A549 (cell line): ENCODE measurements at regions not wholly inside any gene's neighbourhood (a gene's known extent, or its start where the extent isn't known, plus 50 kb on each side); places are given as distances from the start of the nearest gene placed in this dataset.

Experiments used
- ATAC-seq, 2 experiments: fragments of 200-7000 bp in 1 of 2; fragments of >200 bp in 1 of 2; cut with Nextera tagmentation in 1 of 2; cut with Tn5 transposase in 1 of 2; 3 replicates each; pipeline versions ENCODE4 v1.8.0 to v1.9.1; 2018 to 2020; ENCODE audit warnings: mild to moderate bottlenecking in 1 of 2, moderate library complexity in 1 of 2
- CTCF ChIA-PET: fragments of 300-600 bp; sonication (Branson Sonifier 250); formaldehyde crosslinking; extraction: SDS; loops from one replicate; lab custom pipeline; 2021; ENCODE audit warnings: antibody characterized with exemption, inconsistent platforms; lab: Yijun Ruan, JAX
- POLR2A ChIA-PET: fragments of 350-600 bp; formaldehyde crosslinking; extraction: SDS; loops from one replicate; lab custom pipeline; 2021; ENCODE audit warnings: antibody characterized with exemption, inconsistent platforms; lab: Yijun Ruan, JAX
- DNase-seq, 2 experiments: peaks; one replicate each; pipeline versions ENCODE4 v3.0.0 to v3.0.0-alpha.2; 2011 to 2016; ENCODE audit warnings: low read depth in 1 of 2, low spot score in 1 of 2
- FAIRE-seq: peaks from 2 replicates; lab custom pipeline; 2011; peaks lifted over from hg19 to GRCh38; lab: Jason Lieb, UNC
- H3K27ac ChIP-seq, 2 experiments: fragments of >200 bp; sonication (Bioruptor Twin); formaldehyde crosslinking; 3 replicates each; pipeline ENCODE4 v1.5.1; 2016 to 2017
- H3K4me1 ChIP-seq: fragments of >200 bp; sonication (Bioruptor Twin); formaldehyde crosslinking; 3 replicates; pipeline ENCODE4 v1.6.1; 2016
- H3K4me2 ChIP-seq: fragments of >200 bp; sonication (Bioruptor Twin); formaldehyde crosslinking; 3 replicates; pipeline ENCODE4 v1.6.1; 2016
- H3K4me3 ChIP-seq: fragments of >200 bp; sonication (Bioruptor Twin); formaldehyde crosslinking; 3 replicates; pipeline ENCODE4 v1.5.1; 2016
- H3K9me3 ChIP-seq: fragments of >200 bp; sonication (Bioruptor Twin); formaldehyde crosslinking; 3 replicates; pipeline ENCODE4 v1.6.1; 2016
- CHD4 ChIP-seq: fragments of 200-600 bp; sonication (generic); IDR thresholded peaks from 2 replicates; pipeline ENCODE4 v1.6.1; 2016; ENCODE audit warnings: antibody characterized with exemption, mild to moderate bottlenecking, borderline replicate concordance
- CTCF ChIP-seq: fragments of >200 bp; sonication (Bioruptor Twin); formaldehyde crosslinking; IDR thresholded peaks from 3 replicates; pipeline ENCODE4 v1.5.1; 2016
- E2F6 ChIP-seq: IDR thresholded peaks from 2 replicates; pipeline ENCODE4 v1.6.1; 2012; ENCODE audit warnings: low read depth, borderline replicate concordance
- EHF ChIP-seq: fragments of 250-450 bp; sonication (Bioruptor Pico); IDR thresholded peaks from 2 replicates; pipeline ENCODE4 v1.5.0; 2020; ENCODE audit warnings: mild to moderate bottlenecking
- EHMT2 ChIP-seq: fragments of 200-600 bp; sonication (generic); IDR thresholded peaks from 2 replicates; pipeline ENCODE4 v1.6.1; 2016; ENCODE audit warnings: antibody characterized with exemption, low read depth, mild to moderate bottlenecking, moderate library complexity
- ELK1 ChIP-seq: fragments of 150-350 bp; IDR thresholded peaks from 2 replicates; pipeline ENCODE4 v1.6.1; 2014; ENCODE audit warnings: low read depth, mild to moderate bottlenecking, low read length
- FOSB ChIP-seq: fragments of 250-450 bp; sonication (Bioruptor Pico); IDR thresholded peaks from 2 replicates; pipeline ENCODE4 v1.5.0; 2020; ENCODE audit warnings: mild to moderate bottlenecking, moderate library complexity
- GATA3 ChIP-seq: IDR thresholded peaks from 2 replicates; pipeline ENCODE4 v1.6.1; 2012; ENCODE audit warnings: borderline replicate concordance
- HOXB13 ChIP-seq: fragments of 250-450 bp; sonication (Bioruptor Pico); IDR thresholded peaks from 2 replicates; pipeline ENCODE4 v1.5.0; 2020; ENCODE audit warnings: low read depth, mild to moderate bottlenecking, moderate library complexity
- HOXB5 ChIP-seq: fragments of 250-450 bp; sonication (Bioruptor Pico); IDR thresholded peaks from 2 replicates; pipeline ENCODE4 v1.5.0; 2020; ENCODE audit warnings: mild to moderate bottlenecking, moderate library complexity
- KDM5A ChIP-seq: fragments of 200-600 bp; sonication (generic); IDR thresholded peaks from 2 replicates; pipeline ENCODE4 v1.6.1; 2016; ENCODE audit warnings: antibody characterized with exemption, mild to moderate bottlenecking
- MAFK ChIP-seq: fragments of 450-650 bp; IDR thresholded peaks from 2 replicates; pipeline ENCODE4 v1.6.1; 2014; ENCODE audit not compliant: partially characterized antibody
- MYC ChIP-seq: IDR thresholded peaks from 2 replicates; pipeline ENCODE4 v1.6.1; 2012; ENCODE audit warnings: mild to moderate bottlenecking, inconsistent platforms, low read length, improper control_type of control experiment, borderline replicate concordance
- PHF8 ChIP-seq: fragments of 200-600 bp; sonication (generic); IDR thresholded peaks from 2 replicates; pipeline ENCODE4 v1.6.1; 2016; ENCODE audit warnings: low read depth, mild to moderate bottlenecking, antibody characterized with exemption, moderate library complexity, borderline replicate concordance
- RARB ChIP-seq: fragments of 250-450 bp; sonication (Bioruptor Pico); IDR thresholded peaks from 2 replicates; pipeline ENCODE4 v1.8.0; 2021; ENCODE audit warnings: mild to moderate bottlenecking, moderate library complexity
- RCOR1 ChIP-seq: fragments of 150-350 bp; IDR thresholded peaks from 2 replicates; pipeline ENCODE4 v1.6.1; 2014; ENCODE audit warnings: antibody characterized with exemption, low read length, low read depth
- RNF2 ChIP-seq: fragments of 200-600 bp; sonication (generic); IDR thresholded peaks from 2 replicates; pipeline ENCODE4 v1.6.1; 2016; ENCODE audit warnings: low read depth, mild to moderate bottlenecking, antibody characterized with exemption, moderate library complexity, borderline replicate concordance
- WGBS: methylation state at CpG from one replicate; pipeline ENCODE4 v1.1.6; 2017; ENCODE audit errors: missing lambda C conversion rate; 5-methylcytosine and 5-hydroxymethylcytosine counted together
- TF ChIP-seq, protein P1 (sequence below): fragments of 250-450 bp; sonication (Bioruptor Pico); IDR thresholded peaks from 2 replicates; pipeline ENCODE4 v1.5.0; 2021; ENCODE audit warnings: mild to moderate bottlenecking, moderate library complexity, borderline replicate concordance
- TF ChIP-seq, protein P2 (sequence below): fragments of 200-600 bp; sonication (generic); IDR thresholded peaks from 2 replicates; pipeline ENCODE4 v1.6.1; 2016; ENCODE audit warnings: antibody characterized with exemption, mild to moderate bottlenecking, moderate library complexity
- TF ChIP-seq, protein P3 (sequence below): IDR thresholded peaks from 2 replicates; pipeline ENCODE4 v1.6.1; 2012

GRCh38 chr20:51894619-51895018 is 92.3 kb upstream of the SALL4 start:
- no peak for TF ChIP-seq GATA3
- no peak for TF ChIP-seq RCOR1
- TF ChIP-seq ELK1: no peak
- no peak for TF ChIP-seq RARB (CRISPR knock-in tag)
- TF ChIP-seq HOXB13: no peak
- TF ChIP-seq, protein P1, sequence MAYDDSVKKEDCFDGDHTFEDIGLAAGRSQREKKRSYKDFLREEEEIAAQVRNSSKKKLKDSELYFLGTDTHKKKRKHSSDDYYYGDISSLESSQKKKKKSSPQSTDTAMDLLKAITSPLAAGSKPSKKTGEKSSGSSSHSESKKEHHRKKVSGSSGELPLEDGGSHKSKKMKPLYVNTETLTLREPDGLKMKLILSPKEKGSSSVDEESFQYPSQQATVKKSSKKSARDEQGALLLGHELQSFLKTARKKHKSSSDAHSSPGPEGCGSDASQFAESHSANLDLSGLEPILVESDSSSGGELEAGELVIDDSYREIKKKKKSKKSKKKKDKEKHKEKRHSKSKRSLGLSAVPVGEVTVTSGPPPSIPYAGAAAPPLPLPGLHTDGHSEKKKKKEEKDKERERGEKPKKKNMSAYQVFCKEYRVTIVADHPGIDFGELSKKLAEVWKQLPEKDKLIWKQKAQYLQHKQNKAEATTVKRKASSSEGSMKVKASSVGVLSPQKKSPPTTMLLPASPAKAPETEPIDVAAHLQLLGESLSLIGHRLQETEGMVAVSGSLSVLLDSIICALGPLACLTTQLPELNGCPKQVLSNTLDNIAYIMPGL (CRISPR knock-in tag): no peak
- no peak for TF ChIP-seq RNF2
- TF ChIP-seq, protein P2, sequence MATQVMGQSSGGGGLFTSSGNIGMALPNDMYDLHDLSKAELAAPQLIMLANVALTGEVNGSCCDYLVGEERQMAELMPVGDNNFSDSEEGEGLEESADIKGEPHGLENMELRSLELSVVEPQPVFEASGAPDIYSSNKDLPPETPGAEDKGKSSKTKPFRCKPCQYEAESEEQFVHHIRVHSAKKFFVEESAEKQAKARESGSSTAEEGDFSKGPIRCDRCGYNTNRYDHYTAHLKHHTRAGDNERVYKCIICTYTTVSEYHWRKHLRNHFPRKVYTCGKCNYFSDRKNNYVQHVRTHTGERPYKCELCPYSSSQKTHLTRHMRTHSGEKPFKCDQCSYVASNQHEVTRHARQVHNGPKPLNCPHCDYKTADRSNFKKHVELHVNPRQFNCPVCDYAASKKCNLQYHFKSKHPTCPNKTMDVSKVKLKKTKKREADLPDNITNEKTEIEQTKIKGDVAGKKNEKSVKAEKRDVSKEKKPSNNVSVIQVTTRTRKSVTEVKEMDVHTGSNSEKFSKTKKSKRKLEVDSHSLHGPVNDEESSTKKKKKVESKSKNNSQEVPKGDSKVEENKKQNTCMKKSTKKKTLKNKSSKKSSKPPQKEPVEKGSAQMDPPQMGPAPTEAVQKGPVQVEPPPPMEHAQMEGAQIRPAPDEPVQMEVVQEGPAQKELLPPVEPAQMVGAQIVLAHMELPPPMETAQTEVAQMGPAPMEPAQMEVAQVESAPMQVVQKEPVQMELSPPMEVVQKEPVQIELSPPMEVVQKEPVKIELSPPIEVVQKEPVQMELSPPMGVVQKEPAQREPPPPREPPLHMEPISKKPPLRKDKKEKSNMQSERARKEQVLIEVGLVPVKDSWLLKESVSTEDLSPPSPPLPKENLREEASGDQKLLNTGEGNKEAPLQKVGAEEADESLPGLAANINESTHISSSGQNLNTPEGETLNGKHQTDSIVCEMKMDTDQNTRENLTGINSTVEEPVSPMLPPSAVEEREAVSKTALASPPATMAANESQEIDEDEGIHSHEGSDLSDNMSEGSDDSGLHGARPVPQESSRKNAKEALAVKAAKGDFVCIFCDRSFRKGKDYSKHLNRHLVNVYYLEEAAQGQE: no peak
- no peak for TF ChIP-seq MYC
- TF ChIP-seq, protein P3, sequence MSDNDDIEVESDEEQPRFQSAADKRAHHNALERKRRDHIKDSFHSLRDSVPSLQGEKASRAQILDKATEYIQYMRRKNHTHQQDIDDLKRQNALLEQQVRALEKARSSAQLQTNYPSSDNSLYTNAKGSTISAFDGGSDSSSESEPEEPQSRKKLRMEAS: no peak
- no peak for TF ChIP-seq E2F6
- TF ChIP-seq MAFK: no peak
- TF ChIP-seq KDM5A: no peak
- TF ChIP-seq PHF8: no peak
- DNase-seq: no peak
- Histone ChIP-seq H3K4me3 (no peak overlapping the region), H3K4me1 (peaks cover 5% of the 10 kb centered on the region; the same call in 1 of the 3 replicates), H3K9me3 (no peaks in the 10 kb centered on the region), H3K27ac (no peak overlapping the region), H3K4me2 (no peak overlapping the region)
- 74% methylated on average over 8 of the region's 8 CpGs for WGBS
- POLR2A ChIA-PET: no interaction called here
- CTCF ChIA-PET: interaction anchor here (0.5 to 1.5 kb wide), 3 partner anchors 72 to 1036 kb away, joined by 3 to 4 read pairs (median 3); no protein-coding TSS in a partner anchor
- ATAC-seq: no peak
- no peak for FAIRE-seq

DNA sequence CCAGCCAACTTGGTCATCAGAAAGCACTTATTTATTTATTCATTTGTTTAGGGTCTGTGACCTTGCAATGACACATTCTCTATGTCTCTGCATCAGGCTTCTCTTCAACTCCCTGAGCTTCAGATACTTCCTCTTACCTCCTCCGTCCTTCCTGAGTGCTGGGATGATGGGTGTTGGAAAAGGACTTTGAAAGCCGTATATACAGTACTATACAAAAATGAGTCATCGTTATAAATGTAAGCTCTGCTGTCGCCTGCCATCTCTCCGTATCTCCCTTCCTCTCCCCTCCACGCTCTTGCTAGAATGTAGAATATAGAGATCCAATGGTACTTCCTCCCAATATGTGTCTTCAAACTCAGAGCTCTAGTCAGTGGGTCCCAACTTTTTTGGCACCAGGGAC is 91.9 kb upstream of the SALL4 start:
- POLR2A ChIA-PET: no interaction called here

More for the DNA sequence above, 91.9 kb upstream of the SALL4 start:
- Histone ChIP-seq H3K9me3 (no peaks in the 10 kb centered on the region), H3K4me2 (no peak overlapping the region), H3K4me3 (no peak overlapping the region)
- WGBS: 72% methylated on average over 6 of the region's 6 CpGs
- TF ChIP-seq CTCF (no peak), EHMT2 (no peak), CHD4 (no peak), HOXB5 (no peak), FOSB (CRISPR knock-in tag) (no peak), EHF (no peak)
- TF ChIP-seq, protein P2: no peak
- TF ChIP-seq, all 56 proteins: peak for 0
- ATAC-seq (no peak), DNase-seq (no peak), FAIRE-seq (no peak)
- peaks cover 8% of the 10 kb centered on the region; the same call in 1 of the 3 replicates for H3K4me1 ChIP-seq
- no peak overlapping the region for H3K27ac ChIP-seq
- CTCF ChIA-PET: interaction anchor here (0.6 to 1.5 kb wide), 3 partner anchors 72 to 198 kb away, joined by 3 to 4 read pairs (median 3); no protein-coding TSS in a partner anchor
